Upper lobe of left lung (tissue), 4 donors: ENCODE measurements at regions not wholly inside any gene's neighbourhood (a gene's known extent, or its start where the extent isn't known, plus 50 kb on each side); places are given as distances from the start of the nearest gene placed in this dataset.

Experiments used
- CTCF ChIP-seq, 6 experiments: fragments of 450-650 bp in 4 of 6; fragments of 200-600 bp in 2 of 6; sonication (generic) in 2 of 6; IDR thresholded peaks; one replicate each; pipeline ENCODE4 v1.5.1; 2016 to 2019; ENCODE audit warnings: antibody characterized with exemption in 6 of 6
- EP300 ChIP-seq, 4 donors: sonication (generic); formaldehyde crosslinking; IDR thresholded peaks; one replicate each; pipeline ENCODE4 v1.5.1; 2017; ENCODE audit warnings: antibody characterized with exemption in 4 of 4, control low read depth in 2 of 4
- POLR2A ChIP-seq, 4 donors: fragments of 450-650 bp; IDR thresholded peaks; one replicate each; pipeline ENCODE4 v1.5.1; 2016 to 2017; ENCODE audit warnings: antibody characterized with exemption in 4 of 4, mild to moderate bottlenecking in 2 of 4
- POLR2AphosphoS5 ChIP-seq, 2 donors: sonication (generic); formaldehyde crosslinking; IDR thresholded peaks; one replicate each; pipeline ENCODE4 v1.5.1; 2017; ENCODE audit warnings: antibody characterized with exemption in 2 of 2

DNA sequence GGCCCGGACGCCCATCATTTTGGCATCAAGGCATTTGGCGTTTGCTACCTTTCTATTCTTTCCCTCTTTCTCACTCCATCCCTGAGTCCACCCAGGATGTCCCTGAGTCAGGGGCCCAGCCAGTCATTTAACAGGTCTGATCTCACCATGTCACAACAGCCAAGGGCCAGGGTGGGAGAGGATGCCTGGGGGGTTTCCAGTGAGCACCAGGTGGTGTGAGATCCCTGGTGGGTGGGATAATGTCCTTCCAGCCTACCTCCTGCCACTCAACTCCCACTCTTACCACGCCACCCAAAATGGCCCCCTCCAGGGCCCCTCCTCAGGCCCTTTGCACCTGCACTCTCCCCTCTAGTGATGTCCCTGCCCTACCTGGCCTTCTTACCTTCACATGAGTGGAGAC lies 310.8 kb downstream of the BCL11B start:
- TF ChIP-seq POLR2A (IDR thresholded peaks at IDR 0.05) (no peak), POLR2AphosphoS5 (IDR thresholded peaks at IDR 0.05) (no peak), CTCF (IDR thresholded peaks at IDR 0.05) (no peak), EP300 (IDR thresholded peaks at IDR 0.05) (no peak)
